Fibroblast of pulmonary artery (primary cell): ENCODE measurements at regions not wholly inside any gene's neighbourhood (a gene's known extent, or its start where the extent isn't known, plus 50 kb on each side); places are given as distances from the start of the nearest gene placed in this dataset.
A peak's percentile ranks its signal among the peaks of the same experiment; 100 is the strongest.

Experiments used
- DNase-seq: peaks from one replicate; pipeline ENCODE4 v3.0.0-alpha.2; 2010; ENCODE audit warnings: low read depth
- H3K4me3 ChIP-seq: replicated peaks from 2 replicates; pipeline ENCODE4 v1.5.1; 2011; ENCODE audit warnings: low read depth, mild to moderate bottlenecking, control low read depth, low read length, moderate library complexity
- TF ChIP-seq, protein P1 (sequence below): IDR thresholded peaks from 2 replicates; pipeline ENCODE4 v1.5.1; 2011; ENCODE audit warnings: mild to moderate bottlenecking, control low read depth, low read length, inconsistent platforms; ENCODE audit errors: missing control alignments

DNA sequence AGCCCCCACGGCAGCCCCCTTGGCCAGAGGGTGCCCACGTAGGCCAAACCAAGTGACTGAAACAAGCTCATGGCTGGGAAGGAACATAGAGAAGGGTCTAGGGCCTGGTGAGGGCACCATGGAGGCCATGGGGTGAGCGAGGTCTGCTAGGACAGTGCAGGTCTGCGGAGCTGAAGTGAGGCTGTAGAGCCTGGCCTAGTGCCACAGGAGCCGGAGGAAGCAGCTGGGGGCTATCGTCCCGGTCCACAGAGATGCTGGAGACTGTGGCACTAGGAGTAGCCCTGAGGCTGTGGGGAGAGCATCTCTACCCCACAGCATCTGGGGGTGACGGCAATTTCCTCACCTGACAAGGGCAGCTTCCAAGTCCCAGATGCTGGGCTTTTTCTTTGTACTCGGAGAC is 150.3 kb downstream of the ZNF22 start:
- H3K4me3 ChIP-seq, result no peak overlapping the region
- TF ChIP-seq, protein P1, sequence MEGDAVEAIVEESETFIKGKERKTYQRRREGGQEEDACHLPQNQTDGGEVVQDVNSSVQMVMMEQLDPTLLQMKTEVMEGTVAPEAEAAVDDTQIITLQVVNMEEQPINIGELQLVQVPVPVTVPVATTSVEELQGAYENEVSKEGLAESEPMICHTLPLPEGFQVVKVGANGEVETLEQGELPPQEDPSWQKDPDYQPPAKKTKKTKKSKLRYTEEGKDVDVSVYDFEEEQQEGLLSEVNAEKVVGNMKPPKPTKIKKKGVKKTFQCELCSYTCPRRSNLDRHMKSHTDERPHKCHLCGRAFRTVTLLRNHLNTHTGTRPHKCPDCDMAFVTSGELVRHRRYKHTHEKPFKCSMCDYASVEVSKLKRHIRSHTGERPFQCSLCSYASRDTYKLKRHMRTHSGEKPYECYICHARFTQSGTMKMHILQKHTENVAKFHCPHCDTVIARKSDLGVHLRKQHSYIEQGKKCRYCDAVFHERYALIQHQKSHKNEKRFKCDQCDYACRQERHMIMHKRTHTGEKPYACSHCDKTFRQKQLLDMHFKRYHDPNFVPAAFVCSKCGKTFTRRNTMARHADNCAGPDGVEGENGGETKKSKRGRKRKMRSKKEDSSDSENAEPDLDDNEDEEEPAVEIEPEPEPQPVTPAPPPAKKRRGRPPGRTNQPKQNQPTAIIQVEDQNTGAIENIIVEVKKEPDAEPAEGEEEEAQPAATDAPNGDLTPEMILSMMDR, result no peak
- no peak for DNase-seq

DNA sequence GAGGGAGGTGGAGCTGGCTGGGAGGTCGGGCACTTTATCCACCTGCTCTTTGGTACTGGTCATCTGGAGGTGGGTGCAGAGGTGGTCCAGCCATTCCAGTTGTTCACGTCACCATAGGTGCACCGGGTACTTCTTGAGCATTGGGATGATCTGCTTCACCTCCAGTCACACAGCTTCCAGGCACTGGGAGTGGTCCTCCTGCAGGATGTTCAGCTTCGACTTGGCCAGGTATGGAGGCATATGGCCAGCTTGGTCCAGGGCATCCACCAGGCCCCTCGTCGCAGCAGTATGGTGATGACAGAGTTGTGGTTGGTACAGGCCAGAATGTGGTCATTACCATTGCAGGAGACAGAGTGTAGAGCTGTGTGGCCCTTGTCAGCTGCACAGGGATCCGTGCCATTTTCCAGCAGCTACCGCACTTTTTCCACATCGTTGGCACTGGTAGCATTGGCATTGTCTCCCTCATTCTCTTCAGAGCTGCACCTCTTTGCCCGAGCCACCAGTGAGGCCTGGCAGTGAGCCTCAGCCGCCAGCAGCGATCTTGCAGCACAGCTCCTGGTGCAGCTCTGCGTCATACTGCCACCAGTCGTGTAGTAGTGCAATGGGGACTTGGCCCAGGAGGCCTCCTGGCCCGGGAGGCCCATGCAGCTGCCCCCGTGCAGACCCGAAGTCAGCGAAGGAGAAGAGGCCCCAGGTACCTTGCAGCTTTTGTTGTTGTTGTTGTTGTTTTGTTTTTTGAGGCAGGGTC is 150.9 kb downstream of the ZNF22 start:
- no peak for DNase-seq
- TF ChIP-seq, protein P1, result no peak
- no peak overlapping the region for H3K4me3 ChIP-seq

DNA sequence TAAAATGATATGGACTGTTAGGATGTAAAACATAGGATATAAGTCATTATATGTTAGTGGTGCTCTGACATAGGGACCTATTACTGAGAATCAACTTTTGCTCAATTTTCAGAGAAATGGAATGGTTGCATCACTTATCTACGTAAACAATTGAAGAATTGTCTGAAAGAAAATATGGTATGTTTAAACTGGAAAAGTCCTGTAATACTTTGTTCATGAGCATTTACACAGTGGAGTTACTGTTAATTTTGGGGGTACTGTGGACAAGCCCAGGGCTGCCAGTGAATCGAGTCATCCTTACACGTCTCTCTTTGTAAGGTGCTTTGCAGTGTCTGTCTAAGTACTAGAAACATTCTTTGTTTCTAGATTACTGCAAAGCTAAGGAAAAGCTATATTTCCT is 152.0 kb downstream of the ZNF22 start:
- DNase-seq, result no peak

DNA sequence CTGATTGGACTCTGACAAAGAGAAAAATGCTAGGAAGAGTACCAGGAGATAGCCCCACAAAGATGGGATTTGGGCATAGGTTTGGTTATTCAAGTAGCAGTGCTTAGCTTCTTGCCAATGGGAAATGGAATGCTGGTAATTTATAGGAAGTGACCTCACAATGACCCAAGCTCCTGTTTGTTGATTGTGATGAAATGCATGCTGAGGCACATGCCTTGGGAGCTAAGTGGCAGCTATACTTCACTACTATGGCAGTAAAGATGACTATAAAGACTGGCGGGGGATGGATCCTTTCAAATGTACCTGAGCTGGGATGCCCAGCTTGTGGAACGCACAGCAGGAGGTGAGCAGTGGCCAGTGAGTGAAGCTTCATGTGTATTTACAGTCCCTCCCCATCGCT is 153.8 kb downstream of the ZNF22 start:
- peak; percentile 39 for DNase-seq
- H3K4me3 ChIP-seq, result no peak overlapping the region
- TF ChIP-seq, protein P1, result no peak

More for the DNA sequence above, 152.0 kb downstream of the ZNF22 start:
- TF ChIP-seq, protein P1, result no peak
- H3K4me3 ChIP-seq, result no peak overlapping the region

DNA sequence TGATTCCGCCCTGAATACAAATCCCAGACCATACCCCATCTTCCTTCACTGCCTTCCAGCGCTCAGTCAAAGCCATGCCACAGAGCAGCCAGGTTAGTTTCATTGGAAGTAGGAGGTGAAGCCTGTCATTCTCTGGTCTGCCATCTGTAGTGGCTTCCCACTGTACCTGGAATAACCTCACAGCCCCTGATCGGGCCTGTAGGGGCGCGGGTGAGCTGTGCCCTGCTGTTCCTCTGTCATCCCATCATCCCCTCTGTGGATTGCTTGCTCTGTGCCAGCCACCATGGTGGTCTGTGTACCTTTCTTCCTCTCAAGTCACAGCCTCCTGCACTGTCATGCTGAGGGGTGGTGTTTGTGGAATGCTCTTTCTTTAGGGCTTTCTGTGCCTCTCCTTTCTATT is 155.1 kb downstream of the ZNF22 start:
- DNase-seq, result no peak
- H3K4me3 ChIP-seq, result no peak overlapping the region
- TF ChIP-seq, protein P1, result no peak

DNA sequence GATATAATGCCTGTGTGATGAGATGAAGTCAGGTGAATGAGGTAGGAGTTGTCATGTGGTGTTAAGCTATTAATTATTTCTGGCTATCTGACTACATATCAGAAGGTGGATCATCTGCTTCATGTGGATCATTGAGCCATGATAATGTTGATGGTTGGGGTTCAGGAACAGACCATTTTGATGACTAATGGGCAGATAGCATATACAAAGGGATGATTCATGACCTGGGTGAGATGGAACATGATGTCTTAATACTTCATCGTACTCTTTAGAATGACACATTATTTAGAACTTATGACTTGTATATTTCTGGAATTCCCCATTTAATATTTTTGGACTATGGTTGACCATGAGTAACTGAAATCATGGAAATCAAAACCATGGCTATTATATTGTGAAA is 155.1 kb downstream of the OR13A1 start:
- peak; percentile 67 for DNase-seq
- H3K4me3 ChIP-seq, result no peak overlapping the region
- TF ChIP-seq, protein P1, result no peak
